GM12872 (cell line): ENCODE measurements at regions not wholly inside any gene's neighbourhood (a gene's known extent, or its start where the extent isn't known, plus 50 kb on each side); places are given as distances from the start of the nearest gene placed in this dataset.

Experiments used
- CTCF ChIP-seq: IDR thresholded peaks from 3 replicates; pipeline ENCODE4 v1.5.1; 2011; ENCODE audit warnings: low read depth, mild to moderate bottlenecking, low read length, moderate library complexity; ENCODE audit not compliant: insufficient read depth

DNA sequence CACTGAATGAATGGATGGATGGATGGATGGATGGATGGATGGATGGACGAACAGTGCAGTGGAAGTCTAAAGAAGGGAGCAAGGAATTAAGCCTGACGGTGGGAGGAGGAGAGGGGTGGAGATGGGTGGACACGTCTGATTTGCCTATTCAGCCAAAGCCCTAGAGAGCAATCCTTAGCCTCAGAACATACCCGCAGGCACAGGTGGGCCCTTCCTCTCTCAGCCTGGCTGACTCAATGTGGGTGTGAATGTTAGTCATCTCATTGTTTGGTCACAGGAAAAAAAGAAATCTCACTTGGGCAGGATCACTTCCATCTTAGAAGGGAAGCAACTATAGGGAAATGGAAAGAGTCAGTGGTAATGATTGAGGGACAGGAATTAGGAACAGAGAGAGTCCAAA is 165.9 kb downstream of the PJA1 start:
- no peak for TF ChIP-seq CTCF

DNA sequence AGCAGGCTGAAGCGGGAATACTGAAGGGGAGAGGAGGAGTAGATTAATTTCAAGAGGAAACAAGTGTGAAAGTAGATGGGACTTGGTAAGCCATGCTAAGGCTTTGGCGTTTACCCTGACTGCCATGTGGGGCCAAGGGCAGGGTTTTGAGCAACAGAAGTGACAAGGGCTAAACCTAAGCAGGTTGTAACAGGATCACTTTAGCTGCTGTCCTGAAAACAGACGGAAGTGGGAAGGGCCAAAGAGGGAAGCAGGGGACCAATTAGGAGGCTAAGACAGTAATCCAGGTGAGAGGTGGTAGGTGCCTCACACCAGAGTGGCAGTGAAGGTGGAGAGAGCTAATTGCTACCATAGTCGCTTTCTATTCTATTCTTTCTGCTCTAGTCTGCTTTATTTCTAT is 166.5 kb downstream of the PJA1 start:
- TF ChIP-seq CTCF = no peak

- TF ChIP-seq CTCF = no peak
Measured at GRCh38 chrX:68997911-68998310, 167.3 kb downstream of the PJA1 start.

DNA sequence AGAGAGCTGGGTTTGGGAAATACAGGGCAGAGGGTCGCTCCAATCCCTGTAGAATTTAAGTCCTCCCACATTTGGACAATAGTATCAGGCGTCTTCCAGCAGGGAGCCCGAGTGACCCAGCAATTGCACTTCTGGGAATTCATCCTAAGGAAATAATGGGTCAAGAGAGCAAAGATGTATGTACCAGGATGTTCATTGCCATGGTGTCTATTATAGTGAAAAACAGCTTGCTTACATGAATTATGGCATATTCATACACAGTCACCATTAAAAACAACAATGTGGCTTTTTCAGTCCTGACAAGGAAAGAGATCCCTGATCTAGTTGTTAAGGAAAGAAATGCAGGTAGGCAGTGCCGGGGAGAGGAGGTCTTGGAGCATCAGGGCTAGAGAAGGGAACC is 167.7 kb downstream of the PJA1 start:
- no peak for TF ChIP-seq CTCF

DNA sequence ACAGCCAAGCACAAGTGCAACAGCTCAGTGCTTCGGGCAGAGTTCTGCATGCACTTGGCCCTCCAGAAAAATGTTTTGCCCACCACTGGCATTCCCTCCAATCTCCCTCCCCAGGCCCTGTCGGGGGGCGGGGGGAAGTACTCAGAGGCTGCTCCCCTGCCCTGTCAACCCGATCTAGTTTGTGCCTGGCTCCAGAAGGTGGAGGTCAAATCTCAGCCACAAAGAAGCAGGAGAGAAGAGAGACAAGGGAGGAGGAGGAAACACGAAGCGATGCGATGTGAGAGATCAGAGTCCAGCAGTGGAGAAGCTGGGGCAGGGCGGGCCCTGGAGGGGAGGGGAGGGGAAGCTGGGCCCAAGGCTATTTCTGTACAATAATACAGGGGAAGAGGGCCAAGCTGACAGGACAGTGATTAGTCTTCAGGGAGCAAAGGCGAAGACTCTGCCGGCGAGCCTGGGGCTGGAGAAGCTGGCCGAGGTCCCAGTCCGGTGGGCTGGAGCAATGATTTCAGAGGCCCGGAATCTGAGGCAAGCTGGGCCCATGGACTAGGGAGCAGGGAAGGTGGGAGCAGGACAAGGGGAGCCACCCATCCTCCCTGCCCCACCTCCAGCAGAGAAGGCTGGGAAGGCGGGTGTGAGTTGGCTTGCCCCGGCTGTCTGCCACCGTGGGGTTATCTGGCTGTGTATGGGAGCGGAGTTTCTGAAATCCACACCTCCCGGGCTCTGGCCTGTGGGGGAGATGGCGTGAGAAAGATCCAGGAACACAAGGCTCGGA is 167.1 kb downstream of the EFNB1 start:
- no peak for TF ChIP-seq CTCF

DNA sequence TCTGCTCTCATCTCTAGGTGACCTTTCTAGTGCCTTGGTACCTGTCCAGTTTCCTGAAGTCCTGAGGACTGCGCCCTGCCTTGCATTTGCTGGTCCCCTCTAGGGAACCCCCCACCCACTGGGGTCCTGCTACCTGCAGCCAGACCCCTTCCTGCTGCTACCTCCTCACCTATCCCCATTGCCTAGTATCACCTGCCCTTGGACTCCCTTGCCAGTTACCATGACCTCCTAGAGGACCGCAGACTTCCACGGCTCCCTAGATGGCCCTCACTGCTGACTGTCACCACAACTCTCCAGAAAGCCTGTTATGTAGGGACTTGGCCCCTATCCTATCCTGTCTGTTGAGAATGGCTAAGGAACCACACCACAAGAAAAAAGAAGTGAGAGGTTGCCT is 166.6 kb downstream of the EFNB1 start:
- TF ChIP-seq CTCF = no peak

- no peak for TF ChIP-seq CTCF
Measured at GRCh38 chrX:68994891-68995255, 166.1 kb downstream of the EFNB1 start.
